ENCODE measurements at regions not wholly inside any gene's neighbourhood (a gene's known extent, or its start where the extent isn't known, plus 50 kb on each side); places are given as distances from the start of the nearest gene placed in this dataset.
"Not testable (repeated sequence)": the region's sequence is repeated elsewhere in the genome, so short reads cannot be mapped to it uniquely, and the experiment has no call there.

- H3K27me3 Mint-ChIP-seq, result peaks cover 13% of the 10 kb centered on the region
- peaks cover 3% of the 10 kb centered on the region for H3K36me3 Mint-ChIP-seq
- H3K9me3 Mint-ChIP-seq, result no peaks in the 10 kb centered on the region
- no peaks in the 10 kb centered on the region for H3K4me1 Mint-ChIP-seq
- H3K27ac Mint-ChIP-seq, result no peak overlapping the region
- no peak overlapping the region for H3K4me3 Mint-ChIP-seq
Measured at GRCh38 chr2:234174742-234175141, 124.2 kb downstream of the SPP2 start.

- H3K27ac Mint-ChIP-seq, result no peak overlapping the region
- no peak overlapping the region for H3K4me3 Mint-ChIP-seq
- H3K4me1 Mint-ChIP-seq, result no peaks in the 10 kb centered on the region
Measured at GRCh38 chr2:234172532-234172931, 122.0 kb downstream of the SPP2 start.

GRCh38 chr2:234172066-234172465 is 121.6 kb downstream of the SPP2 start:
- Mint-ChIP-seq H3K4me3 (no peak overlapping the region), H3K27me3 (peaks cover 7% of the 10 kb centered on the region), H3K36me3 (peaks cover 3% of the 10 kb centered on the region), H3K27ac (no peak overlapping the region), H3K9me3 (no peaks in the 10 kb centered on the region), H3K4me1 (no peaks in the 10 kb centered on the region)

More at GRCh38 chr2:234172532-234172931, 122.0 kb downstream of the SPP2 start:
- peaks cover 9% of the 10 kb centered on the region for H3K27me3 Mint-ChIP-seq
- H3K36me3 Mint-ChIP-seq, result peaks cover 3% of the 10 kb centered on the region
- no peaks in the 10 kb centered on the region for H3K9me3 Mint-ChIP-seq

GRCh38 chr2:234171666-234172065 is 121.2 kb downstream of the SPP2 start:
- no peak overlapping the region for H3K4me3 Mint-ChIP-seq
- peaks cover 7% of the 10 kb centered on the region for H3K27me3 Mint-ChIP-seq
- H3K36me3 Mint-ChIP-seq, result peaks cover 3% of the 10 kb centered on the region
- H3K27ac Mint-ChIP-seq, result no peak overlapping the region
- H3K9me3 Mint-ChIP-seq, result no peaks in the 10 kb centered on the region
- no peaks in the 10 kb centered on the region for H3K4me1 Mint-ChIP-seq

GRCh38 chr2:234169674-234170073 is 119.2 kb downstream of the SPP2 start:
- Mint-ChIP-seq H3K4me1 (peaks cover 5 to 12% (median 8%) of the 10 kb centered on the region in 3 donors), H3K27me3 (peaks cover 5% of the 10 kb centered on the region), H3K27ac (no peak overlapping the region), H3K36me3 (peaks cover under 1% of the 10 kb centered on the region), H3K9me3 (no peaks in the 10 kb centered on the region), H3K4me3 (no peak overlapping the region)

GRCh38 chr2:234168605-234169570 is 118.4 kb downstream of the SPP2 start:
- H3K27ac Mint-ChIP-seq, H3K27me3 Mint-ChIP-seq, H3K4me3 Mint-ChIP-seq, H3K9me3 Mint-ChIP-seq, H3K36me3 Mint-ChIP-seq: not testable (repeated sequence)
- peaks cover 8 to 20% (median 16%) of the 10 kb centered on the region in 3 donors for H3K4me1 Mint-ChIP-seq

GRCh38 chr2:234166531-234166930 is 116.0 kb downstream of the SPP2 start:
- Mint-ChIP-seq H3K36me3 (peaks cover 2% of the 10 kb centered on the region), H3K4me1 (peaks cover 18 to 33% (median 29%) of the 10 kb centered on the region in 3 donors), H3K27ac (peak overlapping the region in 1 of 3 donors; percentile 90), H3K9me3 (no peaks in the 10 kb centered on the region), H3K4me3 (peak overlapping the region in 1 of 4 donors; percentile 18), H3K27me3 (peaks cover 9% of the 10 kb centered on the region)

GRCh38 chr2:234165421-234165820 is 114.9 kb downstream of the SPP2 start:
- H3K4me3 Mint-ChIP-seq, result peak overlapping the region in 1 of 4 donors; percentile 7
- H3K36me3 Mint-ChIP-seq, result peaks cover 2% of the 10 kb centered on the region
- peaks cover 18 to 37% (median 33%) of the 10 kb centered on the region in 3 donors for H3K4me1 Mint-ChIP-seq
- H3K9me3 Mint-ChIP-seq, result no peaks in the 10 kb centered on the region
- H3K27ac Mint-ChIP-seq, result no peak overlapping the region
- peaks cover 4% of the 10 kb centered on the region for H3K27me3 Mint-ChIP-seq

- Mint-ChIP-seq H3K4me1 (peaks cover 18 to 37% (median 33%) of the 10 kb centered on the region in 3 donors), H3K9me3 (no peaks in the 10 kb centered on the region), H3K27ac (peak overlapping the region; percentile 34 to 93 (median 80)), H3K36me3 (peaks cover 2% of the 10 kb centered on the region), H3K4me3 (peak overlapping the region in 3 of 4 donors; percentile 5 to 89 (median 59)), H3K27me3 (peaks cover 4% of the 10 kb centered on the region)
Measured at GRCh38 chr2:234164493-234165413, 114.3 kb downstream of the SPP2 start.

- Mint-ChIP-seq H3K36me3 (peaks cover 2% of the 10 kb centered on the region), H3K4me1 (peaks cover 18 to 37% (median 33%) of the 10 kb centered on the region in 3 donors), H3K9me3 (no peaks in the 10 kb centered on the region), H3K27me3 (peaks cover 4% of the 10 kb centered on the region), H3K27ac (peak overlapping the region in 2 of 3 donors; percentile 34 to 80), H3K4me3 (no peak overlapping the region)
Measured at GRCh38 chr2:234163510-234164045, 113.1 kb downstream of the SPP2 start.

GRCh38 chr2:234162861-234163260 is 112.4 kb downstream of the SPP2 start:
- Mint-ChIP-seq H3K9me3 (no peaks in the 10 kb centered on the region), H3K4me3 (no peak overlapping the region), H3K36me3 (peaks cover 4% of the 10 kb centered on the region), H3K27ac (peak overlapping the region in 1 of 3 donors; percentile 25), H3K27me3 (peaks cover 7% of the 10 kb centered on the region), H3K4me1 (peaks cover 18 to 37% (median 33%) of the 10 kb centered on the region in 3 donors)

GRCh38 chr2:234161932-234162331 is 111.4 kb downstream of the SPP2 start:
- Mint-ChIP-seq H3K27me3 (peaks cover 7% of the 10 kb centered on the region), H3K9me3 (no peaks in the 10 kb centered on the region), H3K4me3 (no peak overlapping the region), H3K4me1 (peaks cover 18 to 37% (median 33%) of the 10 kb centered on the region in 3 donors), H3K27ac (no peak overlapping the region), H3K36me3 (peaks cover 4% of the 10 kb centered on the region)

- Mint-ChIP-seq H3K4me3 (no peak overlapping the region), H3K27ac (no peak overlapping the region), H3K4me1 (peaks cover 9 to 17% (median 16%) of the 10 kb centered on the region in 3 donors), H3K9me3 (no peaks in the 10 kb centered on the region), H3K36me3 (peaks cover 2% of the 10 kb centered on the region), H3K27me3 (peaks cover 13% of the 10 kb centered on the region)
Measured at GRCh38 chr2:234158812-234159211, 108.3 kb downstream of the SPP2 start.

GRCh38 chr2:234157817-234158588 is 107.5 kb downstream of the SPP2 start:
- H3K36me3 Mint-ChIP-seq, result peaks cover 2% of the 10 kb centered on the region
- H3K27me3 Mint-ChIP-seq, result peaks cover 13% of the 10 kb centered on the region
- peaks cover 4 to 11% (median 8%) of the 10 kb centered on the region in 3 donors for H3K4me1 Mint-ChIP-seq
- H3K9me3 Mint-ChIP-seq, result no peaks in the 10 kb centered on the region
- H3K27ac Mint-ChIP-seq, result peak overlapping the region in 1 of 3 donors; percentile 8
- H3K4me3 Mint-ChIP-seq, result no peak overlapping the region
